ENCODE measurements at regions not wholly inside any gene's neighbourhood (a gene's known extent, or its start where the extent isn't known, plus 50 kb on each side); places are given as distances from the start of the nearest gene placed in this dataset.

DNA sequence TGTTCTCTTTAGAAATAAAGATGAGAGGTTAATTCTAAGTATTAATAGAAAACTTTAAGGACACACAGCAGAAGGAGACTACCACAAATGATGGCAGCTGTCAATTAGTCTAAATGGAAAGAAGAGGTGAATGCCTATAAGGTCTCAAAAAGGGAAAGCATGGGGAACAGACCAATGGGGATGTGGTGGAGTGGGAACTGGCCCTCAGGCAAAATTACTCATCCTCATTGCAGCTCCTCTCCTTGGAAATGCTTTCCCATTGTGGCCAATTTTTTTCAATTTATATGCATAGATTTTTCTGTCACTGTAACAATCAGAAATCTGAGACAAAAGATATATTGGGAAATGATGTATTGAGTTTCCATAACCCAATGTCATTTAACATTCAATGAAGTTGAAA is 222.9 kb upstream of the DEFB112 start:
- TF ChIP-seq POLR2AphosphoS5 (IDR thresholded peaks at IDR 0.05): no peak
- TF ChIP-seq, protein P1, sequence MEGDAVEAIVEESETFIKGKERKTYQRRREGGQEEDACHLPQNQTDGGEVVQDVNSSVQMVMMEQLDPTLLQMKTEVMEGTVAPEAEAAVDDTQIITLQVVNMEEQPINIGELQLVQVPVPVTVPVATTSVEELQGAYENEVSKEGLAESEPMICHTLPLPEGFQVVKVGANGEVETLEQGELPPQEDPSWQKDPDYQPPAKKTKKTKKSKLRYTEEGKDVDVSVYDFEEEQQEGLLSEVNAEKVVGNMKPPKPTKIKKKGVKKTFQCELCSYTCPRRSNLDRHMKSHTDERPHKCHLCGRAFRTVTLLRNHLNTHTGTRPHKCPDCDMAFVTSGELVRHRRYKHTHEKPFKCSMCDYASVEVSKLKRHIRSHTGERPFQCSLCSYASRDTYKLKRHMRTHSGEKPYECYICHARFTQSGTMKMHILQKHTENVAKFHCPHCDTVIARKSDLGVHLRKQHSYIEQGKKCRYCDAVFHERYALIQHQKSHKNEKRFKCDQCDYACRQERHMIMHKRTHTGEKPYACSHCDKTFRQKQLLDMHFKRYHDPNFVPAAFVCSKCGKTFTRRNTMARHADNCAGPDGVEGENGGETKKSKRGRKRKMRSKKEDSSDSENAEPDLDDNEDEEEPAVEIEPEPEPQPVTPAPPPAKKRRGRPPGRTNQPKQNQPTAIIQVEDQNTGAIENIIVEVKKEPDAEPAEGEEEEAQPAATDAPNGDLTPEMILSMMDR (IDR thresholded peaks at IDR 0.05): no peak
- no peak for TF ChIP-seq EP300 (IDR thresholded peaks at IDR 0.05; ENCODE audit: low read depth)
- TF ChIP-seq POLR2A (IDR thresholded peaks at IDR 0.05): no peak
